Liver (tissue), 8 donors: ENCODE measurements at regions not wholly inside any gene's neighbourhood (a gene's known extent, or its start where the extent isn't known, plus 50 kb on each side); places are given as distances from the start of the nearest gene placed in this dataset.

Experiments
- DNase-seq: peaks from one replicate; pipeline ENCODE4 v3.0.0-alpha.2; 2017; ENCODE audit warnings: low spot score
- H3K27ac ChIP-seq, 2 donors: one replicate each; pipeline ENCODE4 v1.7.0; 2013; ENCODE audit warnings: inconsistent platforms in 2 of 2, low read length in 2 of 2, control low read depth in 1 of 2, low read depth in 1 of 2, mild to moderate bottlenecking in 1 of 2
- H3K27me3 ChIP-seq, 4 donors: one replicate each; pipeline versions ENCODE4 v1.6.1 to v1.7.0; 2013; ENCODE audit warnings: low read length in 3 of 4, inconsistent platforms in 1 of 4, mild to moderate bottlenecking in 1 of 4, moderate library complexity in 1 of 4; ENCODE audit not compliant: control insufficient read depth in 4 of 4, insufficient read depth in 4 of 4
- H3K36me3 ChIP-seq, 4 donors: one replicate each; pipeline versions ENCODE4 v1.6.1 to v1.7.0; 2013; ENCODE audit warnings: low read length in 3 of 4, mild to moderate bottlenecking in 3 of 4, low read depth in 1 of 4, moderate library complexity in 1 of 4; ENCODE audit not compliant: control insufficient read depth in 4 of 4, insufficient read depth in 3 of 4
- H3K4me1 ChIP-seq, 4 donors: one replicate each; pipeline versions ENCODE4 v1.6.1 to v1.7.0; 2013; ENCODE audit warnings: low read length in 3 of 4, mild to moderate bottlenecking in 3 of 4, moderate library complexity in 1 of 4; ENCODE audit not compliant: control insufficient read depth in 4 of 4, insufficient read depth in 4 of 4
- H3K4me3 ChIP-seq, 3 donors: one replicate each; pipeline versions ENCODE4 v1.6.1 to v1.7.0; 2013; ENCODE audit warnings: low read length in 3 of 3, control low read depth in 1 of 3, low read depth in 1 of 3, mild to moderate bottlenecking in 1 of 3
- H3K9ac ChIP-seq, 2 donors: one replicate each; pipeline ENCODE4 v1.7.0; 2013; ENCODE audit warnings: low read length in 2 of 2, mild to moderate bottlenecking in 2 of 2, moderate library complexity in 2 of 2, control low read depth in 1 of 2, low read depth in 1 of 2
- H3K9me3 ChIP-seq, 4 donors: one replicate each; pipeline versions ENCODE4 v1.6.1 to v1.7.0; 2013; ENCODE audit warnings: low read length in 3 of 4; ENCODE audit not compliant: control insufficient read depth in 4 of 4
- FOXA1 ChIP-seq: IDR thresholded peaks from 2 replicates; pipeline ENCODE4 v1.6.1; 2016; ENCODE audit warnings: antibody characterized with exemption
- GABPA ChIP-seq, 2 donors: IDR thresholded peaks in 1 of 2; conservative IDR thresholded peaks in 1 of 2; 2 replicates each; pipeline ENCODE4 v1.6.1; 2016; ENCODE audit warnings: antibody characterized with exemption in 2 of 2, mild to moderate bottlenecking in 1 of 2, moderate library complexity in 1 of 2
- HNF4A ChIP-seq, 2 donors: conservative IDR thresholded peaks; 2 replicates each; pipeline ENCODE4 v1.6.1; 2016; ENCODE audit warnings: antibody characterized with exemption in 2 of 2, mild to moderate bottlenecking in 2 of 2
- JUND ChIP-seq, 2 donors: IDR thresholded peaks; 2 replicates each; pipeline ENCODE4 v1.6.1; 2016; ENCODE audit warnings: antibody characterized with exemption in 2 of 2
- NR2F2 ChIP-seq: IDR thresholded peaks from 2 replicates; pipeline ENCODE4 v1.6.1; 2016; ENCODE audit warnings: antibody characterized with exemption
- RAD21 ChIP-seq, 2 donors: IDR thresholded peaks; 2 replicates each; pipeline ENCODE4 v1.6.1; 2016; ENCODE audit warnings: antibody characterized with exemption in 2 of 2, mild to moderate bottlenecking in 2 of 2
- REST ChIP-seq: IDR thresholded peaks from 2 replicates; pipeline ENCODE4 v1.6.1; 2016; ENCODE audit warnings: antibody characterized with exemption, mild to moderate bottlenecking
- RXRA ChIP-seq, 2 donors: IDR thresholded peaks; 2 replicates each; pipeline ENCODE4 v1.6.1; 2017 to 2018; ENCODE audit warnings: antibody characterized with exemption in 2 of 2, mild to moderate bottlenecking in 1 of 2
- TAF1 ChIP-seq: conservative IDR thresholded peaks from 2 replicates; pipeline ENCODE4 v1.6.1; 2016; ENCODE audit warnings: antibody characterized with exemption, mild to moderate bottlenecking
- YY1 ChIP-seq: IDR thresholded peaks from 2 replicates; pipeline ENCODE4 v1.6.1; 2016; ENCODE audit warnings: antibody characterized with exemption, mild to moderate bottlenecking
- WGBS: extraction: QIAGEN DNeasy Blood & Tissue Kit; methylation state at CpG from one replicate; pipeline ENCODE4 v1.1.7; 2013; 5-methylcytosine and 5-hydroxymethylcytosine counted together
- TF ChIP-seq, protein P1 (sequence below): IDR thresholded peaks from 2 replicates; pipeline ENCODE4 v1.6.1; 2016; ENCODE audit warnings: antibody characterized with exemption
- TF ChIP-seq, protein P2 (sequence below): IDR thresholded peaks from 2 replicates; pipeline ENCODE4 v1.6.1; 2016; ENCODE audit warnings: antibody characterized with exemption
- TF ChIP-seq, protein P3 (sequence below): fragments of 150-350 bp; IDR thresholded peaks from 2 replicates; pipeline ENCODE4 v1.5.1; 2017; ENCODE audit warnings: improper control_type of control experiment, low read depth, low read length; ENCODE audit not compliant: missing input control
- donor health status: healthy.
- donor health status: healthy.
- donor health status: healthy.
- donor health status: healthy.
- donor health status: healthy.

GRCh38 chr10:120972259-120972658 lies 121.1 kb downstream of the WDR11 start (continued):
- TF ChIP-seq, protein P1, sequence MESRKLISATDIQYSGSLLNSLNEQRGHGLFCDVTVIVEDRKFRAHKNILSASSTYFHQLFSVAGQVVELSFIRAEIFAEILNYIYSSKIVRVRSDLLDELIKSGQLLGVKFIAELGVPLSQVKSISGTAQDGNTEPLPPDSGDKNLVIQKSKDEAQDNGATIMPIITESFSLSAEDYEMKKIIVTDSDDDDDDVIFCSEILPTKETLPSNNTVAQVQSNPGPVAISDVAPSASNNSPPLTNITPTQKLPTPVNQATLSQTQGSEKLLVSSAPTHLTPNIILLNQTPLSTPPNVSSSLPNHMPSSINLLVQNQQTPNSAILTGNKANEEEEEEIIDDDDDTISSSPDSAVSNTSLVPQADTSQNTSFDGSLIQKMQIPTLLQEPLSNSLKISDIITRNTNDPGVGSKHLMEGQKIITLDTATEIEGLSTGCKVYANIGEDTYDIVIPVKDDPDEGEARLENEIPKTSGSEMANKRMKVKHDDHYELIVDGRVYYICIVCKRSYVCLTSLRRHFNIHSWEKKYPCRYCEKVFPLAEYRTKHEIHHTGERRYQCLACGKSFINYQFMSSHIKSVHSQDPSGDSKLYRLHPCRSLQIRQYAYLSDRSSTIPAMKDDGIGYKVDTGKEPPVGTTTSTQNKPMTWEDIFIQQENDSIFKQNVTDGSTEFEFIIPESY = no peak
- TF ChIP-seq NR2F2 = no peak
- no peak for TF ChIP-seq JUND (IDR thresholded peaks at IDR 0.05)

DNA sequence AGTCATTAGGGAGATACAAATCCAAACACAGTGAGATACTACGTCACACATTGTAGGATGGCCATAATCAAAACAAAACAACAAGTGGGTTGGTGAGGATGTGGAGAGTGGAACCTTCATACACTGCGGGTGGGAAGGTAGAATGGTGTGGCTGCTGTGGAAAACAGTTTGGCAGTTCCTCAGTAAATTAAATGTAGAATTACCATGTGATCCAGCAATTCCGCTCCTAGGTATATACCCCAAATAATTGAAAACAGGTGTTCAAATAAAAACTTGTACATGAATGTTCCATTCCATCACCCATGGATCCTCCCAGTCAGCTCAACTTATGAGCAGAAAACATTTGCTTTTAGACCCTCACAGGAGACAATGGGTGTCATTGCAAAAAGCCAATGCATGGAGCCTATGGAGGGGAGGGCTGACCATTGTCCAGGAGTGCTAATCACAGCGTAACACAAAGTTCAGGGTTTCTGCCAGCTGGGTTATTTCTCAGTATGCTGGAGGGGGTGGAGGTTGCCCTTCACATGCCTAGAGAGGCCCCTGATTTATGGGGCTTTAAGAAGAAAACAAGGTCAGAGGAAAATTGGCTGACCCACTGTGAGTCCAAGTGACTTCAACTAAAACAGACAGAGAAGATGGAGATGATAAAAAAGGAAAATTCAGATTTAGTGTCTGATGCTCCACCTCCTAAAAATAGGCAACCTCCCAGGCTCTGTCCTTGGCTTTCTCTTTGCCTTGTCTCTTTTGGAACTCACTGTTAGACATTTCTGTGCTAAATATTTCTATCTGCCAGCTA lies 124.1 kb downstream of the WDR11 start:
- Histone ChIP-seq H3K4me3 (no peak overlapping the region), H3K4me1 (peaks cover 0 to 9% (median 4%) of the 10 kb centered on the region in 4 donors), H3K9me3 (peaks cover 0 to 22% (median 7%) of the 10 kb centered on the region in 4 donors), H3K27me3 (peaks cover 0 to 5% (median 2%) of the 10 kb centered on the region in 4 donors), H3K36me3 (no peaks in the 10 kb centered on the region), H3K27ac (no peak overlapping the region), H3K9ac (no peak overlapping the region)
- DNase-seq = no peak
- 91% methylated on average over 4 of the region's 4 CpGs for whole genome bisulfite sequencing
- TF ChIP-seq, protein P2, sequence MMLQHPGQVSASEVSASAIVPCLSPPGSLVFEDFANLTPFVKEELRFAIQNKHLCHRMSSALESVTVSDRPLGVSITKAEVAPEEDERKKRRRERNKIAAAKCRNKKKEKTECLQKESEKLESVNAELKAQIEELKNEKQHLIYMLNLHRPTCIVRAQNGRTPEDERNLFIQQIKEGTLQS = no peak

- Histone ChIP-seq H3K27me3 (peaks cover 0 to 5% (median 2%) of the 10 kb centered on the region in 4 donors), H3K27ac (no peak overlapping the region), H3K4me3 (no peak overlapping the region), H3K36me3 (no peaks in the 10 kb centered on the region), H3K9me3 (peaks cover 0 to 22% (median 7%) of the 10 kb centered on the region in 4 donors), H3K4me1 (peaks cover 0 to 9% (median 4%) of the 10 kb centered on the region in 4 donors), H3K9ac (no peak overlapping the region)
- TF ChIP-seq, protein P2 = no peak
- TF ChIP-seq RAD21 (IDR thresholded peaks at IDR 0.05) (no peak), HNF4A (conservative IDR thresholded peaks at IDR 0.05) (no peak)
- DNase-seq = no peak
- 66% methylated on average over 2 of the region's 2 CpGs for WGBS
Measured at GRCh38 chr10:120975868-120976225, 124.7 kb downstream of the WDR11 start.

DNA sequence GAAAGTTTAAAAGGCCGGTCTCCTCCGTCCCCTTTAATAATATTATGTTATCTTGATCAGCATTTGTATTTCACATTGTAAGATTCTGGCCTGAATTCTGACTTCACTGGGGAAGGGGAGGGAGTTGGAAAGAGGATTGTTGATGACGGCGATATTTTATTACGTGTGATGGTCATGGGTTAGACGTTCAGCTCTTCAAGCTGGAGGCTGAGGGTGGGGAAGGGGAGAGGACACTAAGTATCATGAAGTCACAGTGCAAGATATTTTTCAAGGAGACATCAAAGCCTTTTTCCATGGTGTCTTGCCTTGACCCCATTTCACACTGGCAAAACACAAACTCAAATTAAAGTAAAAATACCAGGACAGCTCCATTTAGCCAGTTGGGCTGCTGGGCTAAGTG lies 126.7 kb downstream of the WDR11 start:
- no peak overlapping the region for H3K27ac ChIP-seq
- H3K36me3 ChIP-seq = no peaks in the 10 kb centered on the region
- H3K27me3 ChIP-seq = peaks cover 0 to 5% (median 2%) of the 10 kb centered on the region in 4 donors
- no peak overlapping the region for H3K4me3 ChIP-seq
- WGBS = 82% methylated on average over 6 of the region's 6 CpGs
- no peak for DNase-seq
- H3K9me3 ChIP-seq = peaks cover 0 to 20% (median 7%) of the 10 kb centered on the region in 4 donors
- H3K4me1 ChIP-seq = peaks cover 0 to 9% (median 4%) of the 10 kb centered on the region in 4 donors
- no peak overlapping the region for H3K9ac ChIP-seq
- TF ChIP-seq RXRA (IDR thresholded peaks at IDR 0.05) = no peak
- TF ChIP-seq, protein P2 = no peak
- TF ChIP-seq, protein P1 = no peak
- TF ChIP-seq FOXA1 = no peak
- TF ChIP-seq HNF4A (conservative IDR thresholded peaks at IDR 0.05) = no peak
- TF ChIP-seq NR2F2 = no peak
- no peak for TF ChIP-seq TAF1
- TF ChIP-seq REST = no peak
- TF ChIP-seq, protein P3, sequence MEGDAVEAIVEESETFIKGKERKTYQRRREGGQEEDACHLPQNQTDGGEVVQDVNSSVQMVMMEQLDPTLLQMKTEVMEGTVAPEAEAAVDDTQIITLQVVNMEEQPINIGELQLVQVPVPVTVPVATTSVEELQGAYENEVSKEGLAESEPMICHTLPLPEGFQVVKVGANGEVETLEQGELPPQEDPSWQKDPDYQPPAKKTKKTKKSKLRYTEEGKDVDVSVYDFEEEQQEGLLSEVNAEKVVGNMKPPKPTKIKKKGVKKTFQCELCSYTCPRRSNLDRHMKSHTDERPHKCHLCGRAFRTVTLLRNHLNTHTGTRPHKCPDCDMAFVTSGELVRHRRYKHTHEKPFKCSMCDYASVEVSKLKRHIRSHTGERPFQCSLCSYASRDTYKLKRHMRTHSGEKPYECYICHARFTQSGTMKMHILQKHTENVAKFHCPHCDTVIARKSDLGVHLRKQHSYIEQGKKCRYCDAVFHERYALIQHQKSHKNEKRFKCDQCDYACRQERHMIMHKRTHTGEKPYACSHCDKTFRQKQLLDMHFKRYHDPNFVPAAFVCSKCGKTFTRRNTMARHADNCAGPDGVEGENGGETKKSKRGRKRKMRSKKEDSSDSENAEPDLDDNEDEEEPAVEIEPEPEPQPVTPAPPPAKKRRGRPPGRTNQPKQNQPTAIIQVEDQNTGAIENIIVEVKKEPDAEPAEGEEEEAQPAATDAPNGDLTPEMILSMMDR = no peak
- TF ChIP-seq RAD21 (IDR thresholded peaks at IDR 0.05) = no peak
- no peak for TF ChIP-seq YY1
- no peak for TF ChIP-seq JUND (IDR thresholded peaks at IDR 0.05)
- no peak for TF ChIP-seq GABPA (IDR thresholded peaks at IDR 0.05 in 1 of 2, conservative IDR thresholded peaks at IDR 0.05 in 1 of 2)
